SK-N-SH treated with all-trans-retinoic acid at 6 μM for 48 hours (cell line): ENCODE measurements at regions not wholly inside any gene's neighbourhood (a gene's known extent, or its start where the extent isn't known, plus 50 kb on each side); places are given as distances from the start of the nearest gene placed in this dataset.

Experiments used
- ATAC-seq: fragments of 200-7000 bp; cut with Tn5 transposase; 3 replicates; pipeline ENCODE4 v1.9.1; 2020; ENCODE audit warnings: mild to moderate bottlenecking, moderate library complexity
- ARNTL ChIP-seq: fragments of 450-650 bp; formaldehyde crosslinking; IDR thresholded peaks from 2 replicates; pipeline ENCODE4 v1.5.0; 2020; ENCODE audit warnings: low read depth, mild to moderate bottlenecking, moderate library complexity, borderline replicate concordance
- BACH2 ChIP-seq: fragments of 250-450 bp; sonication (Bioruptor Pico); IDR thresholded peaks from 2 replicates; pipeline ENCODE4 v1.9.0; 2021; ENCODE audit warnings: mild to moderate bottlenecking, borderline replicate concordance
- CREB5 ChIP-seq: fragments of 250-450 bp; sonication (Bioruptor Pico); IDR thresholded peaks from 2 replicates; pipeline ENCODE4 v1.5.1; 2020; ENCODE audit warnings: low read depth, mild to moderate bottlenecking, moderate library complexity
- CSRNP3 ChIP-seq: fragments of 250-450 bp; sonication (Bioruptor Pico); IDR thresholded peaks from 2 replicates; pipeline ENCODE4 v1.5.1; 2021; ENCODE audit warnings: mild to moderate bottlenecking, moderate library complexity
- ESRRG ChIP-seq: fragments of 250-450 bp; sonication (Bioruptor Pico); IDR thresholded peaks from 2 replicates; pipeline ENCODE4 v1.6.1; 2021; ENCODE audit warnings: mild to moderate bottlenecking
- ISL1 ChIP-seq: fragments of 250-450 bp; sonication (Bioruptor Pico); IDR thresholded peaks from 2 replicates; pipeline ENCODE4 v2.1.2; 2022; ENCODE audit warnings: mild to moderate bottlenecking, moderate library complexity
- OSR1 ChIP-seq: fragments of 250-450 bp; sonication (Bioruptor Pico); IDR thresholded peaks from 2 replicates; pipeline ENCODE4 v1.8.0; 2022; ENCODE audit warnings: moderate library complexity, mild to moderate bottlenecking, inconsistent platforms
- PATZ1 ChIP-seq: fragments of 250-450 bp; sonication (Bioruptor Pico); IDR thresholded peaks from 2 replicates; pipeline ENCODE4 v1.8.0; 2020; ENCODE audit warnings: mild to moderate bottlenecking, moderate library complexity, borderline replicate concordance
- PPARA ChIP-seq: fragments of 250-450 bp; sonication (Bioruptor Pico); IDR thresholded peaks from 2 replicates; pipeline ENCODE4 v1.5.0; 2020; ENCODE audit warnings: mild to moderate bottlenecking, borderline replicate concordance
- SNAI2 ChIP-seq: fragments of 250-450 bp; sonication (Bioruptor Pico); IDR thresholded peaks from 2 replicates; pipeline ENCODE4 v1.5.0; 2020; ENCODE audit warnings: mild to moderate bottlenecking, moderate library complexity
- TCF4 ChIP-seq: fragments of 250-450 bp; sonication (Bioruptor Pico); IDR thresholded peaks from 2 replicates; pipeline ENCODE4 v1.8.0; 2021; ENCODE audit warnings: mild to moderate bottlenecking, moderate library complexity, borderline replicate concordance
- TOX ChIP-seq: fragments of 250-450 bp; sonication (Bioruptor Pico); IDR thresholded peaks from 2 replicates; pipeline ENCODE4 v1.8.0; 2021; ENCODE audit warnings: mild to moderate bottlenecking, moderate library complexity, borderline replicate concordance
- ZC3H10 ChIP-seq: fragments of 250-450 bp; sonication (Bioruptor Pico); IDR thresholded peaks from 2 replicates; pipeline ENCODE4 v1.5.1; 2021; ENCODE audit warnings: mild to moderate bottlenecking, moderate library complexity
- ZFP3 ChIP-seq: fragments of 250-450 bp; sonication (Bioruptor Pico); IDR thresholded peaks from 2 replicates; pipeline ENCODE4 v1.5.0; 2020; ENCODE audit warnings: mild to moderate bottlenecking, moderate library complexity
- ZFP30 ChIP-seq: fragments of 450-650 bp; formaldehyde crosslinking; IDR thresholded peaks from 2 replicates; pipeline ENCODE4 v1.5.0; 2022; ENCODE audit warnings: mild to moderate bottlenecking, moderate library complexity
- ZNF565 ChIP-seq: fragments of 450-650 bp; formaldehyde crosslinking; conservative IDR thresholded peaks from 2 replicates; pipeline ENCODE4 v1.5.0; 2020; ENCODE audit warnings: low read depth, mild to moderate bottlenecking, moderate library complexity
- ZNF70 ChIP-seq: fragments of 450-650 bp; formaldehyde crosslinking; IDR thresholded peaks from 2 replicates; pipeline ENCODE4 v1.5.0; 2020; ENCODE audit warnings: mild to moderate bottlenecking, moderate library complexity
- ZNF8 ChIP-seq: fragments of 450-650 bp; formaldehyde crosslinking; IDR thresholded peaks from 2 replicates; pipeline ENCODE4 v1.5.0; 2020; ENCODE audit warnings: mild to moderate bottlenecking, moderate library complexity
- TF ChIP-seq, protein P1 (sequence below): fragments of 250-450 bp; sonication (Bioruptor Pico); IDR thresholded peaks from 2 replicates; pipeline ENCODE4 v1.8.0; 2021; ENCODE audit warnings: low read depth, mild to moderate bottlenecking, moderate library complexity, borderline replicate concordance
- TF ChIP-seq, protein P2 (sequence below): fragments of 250-450 bp; sonication (Bioruptor Pico); IDR thresholded peaks from 2 replicates; pipeline ENCODE4 v1.5.0; 2020; ENCODE audit warnings: mild to moderate bottlenecking, moderate library complexity

DNA sequence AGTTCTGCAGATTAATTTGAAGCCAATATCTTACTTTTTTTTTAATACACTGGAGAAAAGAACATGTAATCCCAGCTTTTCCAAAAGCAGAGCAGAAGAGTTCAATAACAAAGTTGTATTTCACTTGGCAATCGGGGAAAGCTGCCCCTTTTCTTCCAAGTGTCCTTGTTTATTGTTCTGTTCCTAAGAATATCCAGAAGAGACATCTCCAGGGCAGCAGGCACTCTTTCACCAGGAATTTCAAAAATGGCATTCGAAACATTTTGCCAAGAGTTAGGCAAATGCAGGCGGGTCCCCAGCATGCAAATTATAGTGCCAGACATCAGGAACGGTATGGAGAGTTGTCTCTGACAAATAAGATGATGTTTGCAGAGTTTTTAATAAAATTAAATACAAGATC, 494.5 kb downstream of the BCOR start (continued):
- TF ChIP-seq, protein P1, sequence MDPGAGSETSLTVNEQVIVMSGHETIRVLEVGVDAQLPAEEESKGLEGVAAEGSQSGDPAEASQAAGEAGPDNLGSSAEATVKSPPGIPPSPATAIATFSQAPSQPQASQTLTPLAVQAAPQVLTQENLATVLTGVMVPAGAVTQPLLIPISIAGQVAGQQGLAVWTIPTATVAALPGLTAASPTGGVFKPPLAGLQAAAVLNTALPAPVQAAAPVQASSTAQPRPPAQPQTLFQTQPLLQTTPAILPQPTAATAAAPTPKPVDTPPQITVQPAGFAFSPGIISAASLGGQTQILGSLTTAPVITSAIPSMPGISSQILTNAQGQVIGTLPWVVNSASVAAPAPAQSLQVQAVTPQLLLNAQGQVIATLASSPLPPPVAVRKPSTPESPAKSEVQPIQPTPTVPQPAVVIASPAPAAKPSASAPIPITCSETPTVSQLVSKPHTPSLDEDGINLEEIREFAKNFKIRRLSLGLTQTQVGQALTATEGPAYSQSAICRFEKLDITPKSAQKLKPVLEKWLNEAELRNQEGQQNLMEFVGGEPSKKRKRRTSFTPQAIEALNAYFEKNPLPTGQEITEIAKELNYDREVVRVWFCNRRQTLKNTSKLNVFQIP (CRISPR knock-in tag) = no peak
- TF ChIP-seq TOX (CRISPR knock-in tag) (no peak), ARNTL (CRISPR knock-in tag) (no peak)

DNA sequence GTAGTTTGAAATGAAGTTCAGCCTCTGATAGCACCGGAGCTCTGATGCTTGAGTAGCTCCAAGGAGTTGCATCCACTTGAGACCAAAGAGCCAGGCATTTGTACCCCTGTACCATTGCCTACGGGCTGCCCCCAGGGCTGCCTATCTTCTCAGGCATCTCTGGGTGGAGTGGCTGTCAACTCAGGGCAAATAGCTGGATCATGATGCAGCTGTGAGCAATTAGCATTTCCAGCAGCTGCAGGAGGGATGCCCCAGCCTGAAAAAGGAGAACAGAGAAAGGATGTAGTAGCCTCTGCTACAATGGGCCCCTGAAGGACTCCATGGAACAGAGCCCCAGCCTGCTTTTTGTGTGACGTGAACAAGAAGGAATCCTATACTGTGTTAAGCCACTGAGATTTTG, 492.6 kb downstream of the BCOR start:
- ATAC-seq = no peak
- TF ChIP-seq ARNTL (CRISPR knock-in tag) = no peak
- TF ChIP-seq ESRRG (CRISPR knock-in tag) = no peak
- TF ChIP-seq PPARA (CRISPR knock-in tag) = no peak
- TF ChIP-seq SNAI2 (CRISPR knock-in tag) = no peak
- TF ChIP-seq ZNF565 (CRISPR knock-in tag) = no peak
- no peak for TF ChIP-seq ZNF70 (CRISPR knock-in tag)
- no peak for TF ChIP-seq ZFP30 (CRISPR knock-in tag)
- no peak for TF ChIP-seq CSRNP3
- no peak for TF ChIP-seq OSR1
- TF ChIP-seq ZFP3 (CRISPR knock-in tag) = no peak
- TF ChIP-seq PATZ1 (CRISPR knock-in tag) = no peak
- TF ChIP-seq, protein P1 (CRISPR knock-in tag) = no peak
- TF ChIP-seq, protein P2, sequence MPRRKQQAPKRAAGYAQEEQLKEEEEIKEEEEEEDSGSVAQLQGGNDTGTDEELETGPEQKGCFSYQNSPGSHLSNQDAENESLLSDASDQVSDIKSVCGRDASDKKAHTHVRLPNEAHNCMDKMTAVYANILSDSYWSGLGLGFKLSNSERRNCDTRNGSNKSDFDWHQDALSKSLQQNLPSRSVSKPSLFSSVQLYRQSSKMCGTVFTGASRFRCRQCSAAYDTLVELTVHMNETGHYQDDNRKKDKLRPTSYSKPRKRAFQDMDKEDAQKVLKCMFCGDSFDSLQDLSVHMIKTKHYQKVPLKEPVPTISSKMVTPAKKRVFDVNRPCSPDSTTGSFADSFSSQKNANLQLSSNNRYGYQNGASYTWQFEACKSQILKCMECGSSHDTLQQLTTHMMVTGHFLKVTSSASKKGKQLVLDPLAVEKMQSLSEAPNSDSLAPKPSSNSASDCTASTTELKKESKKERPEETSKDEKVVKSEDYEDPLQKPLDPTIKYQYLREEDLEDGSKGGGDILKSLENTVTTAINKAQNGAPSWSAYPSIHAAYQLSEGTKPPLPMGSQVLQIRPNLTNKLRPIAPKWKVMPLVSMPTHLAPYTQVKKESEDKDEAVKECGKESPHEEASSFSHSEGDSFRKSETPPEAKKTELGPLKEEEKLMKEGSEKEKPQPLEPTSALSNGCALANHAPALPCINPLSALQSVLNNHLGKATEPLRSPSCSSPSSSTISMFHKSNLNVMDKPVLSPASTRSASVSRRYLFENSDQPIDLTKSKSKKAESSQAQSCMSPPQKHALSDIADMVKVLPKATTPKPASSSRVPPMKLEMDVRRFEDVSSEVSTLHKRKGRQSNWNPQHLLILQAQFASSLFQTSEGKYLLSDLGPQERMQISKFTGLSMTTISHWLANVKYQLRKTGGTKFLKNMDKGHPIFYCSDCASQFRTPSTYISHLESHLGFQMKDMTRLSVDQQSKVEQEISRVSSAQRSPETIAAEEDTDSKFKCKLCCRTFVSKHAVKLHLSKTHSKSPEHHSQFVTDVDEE = no peak
- no peak for TF ChIP-seq CREB5 (CRISPR knock-in tag)
- TF ChIP-seq TOX (CRISPR knock-in tag) = no peak

DNA sequence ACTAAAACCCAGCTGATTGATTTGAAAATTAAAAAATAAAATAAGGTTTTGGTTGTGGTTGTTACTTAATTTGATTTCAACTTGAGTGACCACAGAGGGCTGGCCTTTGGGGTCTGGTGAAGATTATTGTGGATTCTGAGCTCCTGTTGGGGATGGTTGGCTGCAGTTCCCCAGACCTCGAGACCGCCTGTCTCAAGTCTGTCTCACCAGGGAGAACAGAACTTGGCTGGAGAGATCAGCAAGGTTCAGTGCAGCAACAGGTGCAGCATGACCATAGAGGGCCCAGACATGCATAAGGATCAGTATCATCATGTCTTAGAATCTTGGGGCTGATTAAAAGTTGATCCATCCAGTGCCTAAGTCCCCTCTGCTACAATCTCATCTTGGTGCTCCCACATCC, 491.9 kb downstream of the BCOR start:
- ATAC-seq = no peak
- TF ChIP-seq, protein P1 (CRISPR knock-in tag) = no peak
- no peak for TF ChIP-seq ISL1 (CRISPR knock-in tag)
- no peak for TF ChIP-seq ZNF8 (CRISPR knock-in tag)
- no peak for TF ChIP-seq ZC3H10 (CRISPR knock-in tag)
- TF ChIP-seq, protein P2 = no peak
- TF ChIP-seq SNAI2 (CRISPR knock-in tag) = no peak
- no peak for TF ChIP-seq ZNF70 (CRISPR knock-in tag)
- TF ChIP-seq TCF4 (CRISPR knock-in tag) = no peak
- no peak for TF ChIP-seq ZFP3 (CRISPR knock-in tag)
- TF ChIP-seq ZFP30 (CRISPR knock-in tag) = no peak
- TF ChIP-seq BACH2 (CRISPR knock-in tag) = no peak
- no peak for TF ChIP-seq CREB5 (CRISPR knock-in tag)
- TF ChIP-seq ESRRG (CRISPR knock-in tag) = no peak
- TF ChIP-seq, all 23 proteins: peak for 0
